GM06990 (cell line): ENCODE measurements at regions not wholly inside any gene's neighbourhood (a gene's known extent, or its start where the extent isn't known, plus 50 kb on each side); places are given as distances from the start of the nearest gene placed in this dataset.

Source experiments
- DNase-seq: peaks from one replicate; pipeline ENCODE4 v3.0.0-alpha.2; 2011; ENCODE audit not compliant: insufficient read length; ENCODE audit errors: extremely low read depth
- H3K27me3 ChIP-seq: replicated peaks from 2 replicates; pipeline ENCODE4 v1.6.0; 2011; ENCODE audit warnings: low read length; ENCODE audit not compliant: control insufficient read depth, insufficient read depth
- H3K36me3 ChIP-seq: 2 replicates; pipeline ENCODE4 v1.5.1; 2011; ENCODE audit warnings: low read length; ENCODE audit not compliant: control insufficient read depth, insufficient read depth
- H3K4me3 ChIP-seq: replicated peaks from 2 replicates; pipeline ENCODE4 v1.5.1; 2011; ENCODE audit warnings: low read depth, mild to moderate bottlenecking, control low read depth, low read length
- CTCF ChIP-seq: IDR thresholded peaks from 2 replicates; pipeline ENCODE4 v1.5.1; 2011; ENCODE audit warnings: low read length, control low read depth, mild to moderate bottlenecking, inconsistent platforms; ENCODE audit not compliant: insufficient read depth, poor library complexity, severe bottlenecking

- DNase-seq = no peak
These were observed 583.0 kb upstream of the CDH11 start for GRCh38 chr16:65704866-65705265.

GRCh38 chr16:65702707-65703402, 581.0 kb upstream of the CDH11 start:
- H3K4me3 ChIP-seq = no peak overlapping the region

More at GRCh38 chr16:65704866-65705265, 583.0 kb upstream of the CDH11 start:
- H3K27me3 ChIP-seq = no peaks in the 10 kb centered on the region
- H3K36me3 ChIP-seq = no peaks in the 10 kb centered on the region
- no peak overlapping the region for H3K4me3 ChIP-seq
- no peak for TF ChIP-seq CTCF

GRCh38 chr16:65700596-65700995, 578.7 kb upstream of the CDH11 start:
- Histone ChIP-seq H3K4me3 (no peak overlapping the region), H3K27me3 (no peaks in the 10 kb centered on the region), H3K36me3 (no peaks in the 10 kb centered on the region)
- no peak for DNase-seq
- TF ChIP-seq CTCF = no peak

More at GRCh38 chr16:65702707-65703402, 581.0 kb upstream of the CDH11 start:
- Histone ChIP-seq H3K27me3 (no peaks in the 10 kb centered on the region), H3K36me3 (no peaks in the 10 kb centered on the region)
- TF ChIP-seq CTCF = no peak
- no peak for DNase-seq

GRCh38 chr16:65698791-65699321, 577.0 kb upstream of the CDH11 start:
- H3K27me3 ChIP-seq = no peaks in the 10 kb centered on the region
- no peak for DNase-seq

GRCh38 chr16:65697521-65697920, 575.7 kb upstream of the CDH11 start:
- no peak for TF ChIP-seq CTCF
- Histone ChIP-seq H3K36me3 (no peaks in the 10 kb centered on the region), H3K4me3 (no peak overlapping the region), H3K27me3 (no peaks in the 10 kb centered on the region)
- DNase-seq = no peak

More at GRCh38 chr16:65698791-65699321, 577.0 kb upstream of the CDH11 start:
- Histone ChIP-seq H3K36me3 (no peaks in the 10 kb centered on the region), H3K4me3 (no peak overlapping the region)
- TF ChIP-seq CTCF = no peak
